Activated CD8-positive, alpha-beta T cell treated with anti-CD3 and anti-CD28 coated beads, Interleukin-2, amount 10 ng/mL, durations not matched to agents 7 days and 5 days (primary cell): ENCODE measurements at regions not wholly inside any gene's neighbourhood (a gene's known extent, or its start where the extent isn't known, plus 50 kb on each side); places are given as distances from the start of the nearest gene placed in this dataset.

Source experiments
- ATAC-seq: fragments of 150-1000 bp; cut with Tn5 transposase; one replicate; pipeline ENCODE4 v1.10.0; 2021; ENCODE audit warnings: moderate library complexity
- CTCF ChIA-PET: fragments of 350-600 bp; sonication (Branson Sonifier 250); formaldehyde crosslinking; loops from one replicate; lab custom pipeline; 2021; ENCODE audit warnings: antibody characterized with exemption; lab: Charles Lee
- POLR2A ChIA-PET: fragments of 350-600 bp; sonication (Branson Sonifier 250); formaldehyde crosslinking; loops from one replicate; lab custom pipeline; 2021; ENCODE audit warnings: antibody characterized with exemption; lab: Charles Lee
- DNase-seq: peaks from one replicate; pipeline ENCODE4 v3.0.0-alpha.2; 2020
- H3K27ac Mint-ChIP-seq: one replicate; pipeline ENCODE4 v1.8.0; 2021; ENCODE audit warnings: mild to moderate bottlenecking, mixed read lengths
- H3K27me3 Mint-ChIP-seq: one replicate; pipeline ENCODE4 v1.8.0; 2021; ENCODE audit warnings: low read depth, mixed read lengths
- H3K36me3 Mint-ChIP-seq: one replicate; pipeline ENCODE4 v1.8.0; 2021; ENCODE audit warnings: low read depth, mixed read lengths
- H3K4me1 Mint-ChIP-seq: one replicate; pipeline ENCODE4 v1.8.0; 2021; ENCODE audit warnings: low read depth, mixed read lengths
- H3K4me3 Mint-ChIP-seq: one replicate; pipeline ENCODE4 v1.8.0; 2021; ENCODE audit warnings: mild to moderate bottlenecking, mixed read lengths
- H3K9me3 Mint-ChIP-seq: one replicate; pipeline ENCODE4 v1.8.0; 2022; ENCODE audit warnings: mixed read lengths; ENCODE audit not compliant: insufficient read depth

DNA sequence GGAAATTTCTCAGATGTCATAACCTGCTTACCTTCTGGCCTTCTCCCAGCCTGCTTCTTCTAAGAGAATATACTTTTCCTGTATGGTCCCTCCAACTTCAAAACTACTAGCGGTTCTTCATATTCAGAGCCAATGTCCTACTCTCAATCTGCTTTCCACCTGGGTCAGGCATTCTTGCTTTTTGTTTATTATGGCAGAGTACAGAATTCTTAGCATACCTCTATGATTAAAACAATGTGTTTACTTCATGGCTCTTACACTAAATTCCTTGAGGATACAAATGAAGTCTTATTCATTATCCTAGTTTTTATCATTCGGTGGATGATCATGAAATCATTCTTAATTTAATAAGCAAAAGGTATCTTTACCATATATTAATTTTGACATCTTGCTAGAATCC lies 484.2 kb upstream of the SLITRK1 start:
- no peaks in the 10 kb centered on the region for H3K4me1 Mint-ChIP-seq
- DNase-seq (no peak), ATAC-seq (no peak)
- H3K27me3 Mint-ChIP-seq, result no peaks in the 10 kb centered on the region
- ChIA-PET CTCF (no interaction called here), POLR2A (no interaction called here)
- no peak overlapping the region for H3K27ac Mint-ChIP-seq
- H3K9me3 Mint-ChIP-seq, result no peaks in the 10 kb centered on the region
- H3K4me3 Mint-ChIP-seq, result no peak overlapping the region
- H3K36me3 Mint-ChIP-seq, result no peaks in the 10 kb centered on the region

DNA sequence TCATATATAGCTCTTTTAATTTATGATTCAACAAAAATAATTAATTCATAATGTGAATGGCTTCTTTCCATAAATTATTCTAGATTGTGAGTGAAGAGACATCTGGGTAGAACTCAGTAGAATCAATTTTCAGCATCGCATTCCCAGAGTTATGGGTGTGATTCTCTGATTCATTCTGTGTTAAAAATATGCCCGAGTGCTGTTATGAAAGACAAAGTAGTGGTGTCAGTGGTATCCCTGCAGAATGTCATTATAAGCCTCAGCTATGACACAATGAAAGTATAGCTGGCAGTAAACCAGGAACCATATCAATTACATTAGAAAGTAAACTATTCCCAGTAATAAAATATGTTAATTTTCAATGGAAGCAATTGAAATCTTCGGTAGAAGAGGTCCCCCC lies 480.5 kb upstream of the SLITRK1 start:
- Mint-ChIP-seq H3K4me1 (no peaks in the 10 kb centered on the region), H3K9me3 (no peaks in the 10 kb centered on the region), H3K27ac (no peak overlapping the region), H3K27me3 (no peaks in the 10 kb centered on the region), H3K36me3 (no peaks in the 10 kb centered on the region), H3K4me3 (no peak overlapping the region)
- no peak for ATAC-seq
- no peak for DNase-seq
- CTCF ChIA-PET, result no interaction called here
- POLR2A ChIA-PET, result no interaction called here

GRCh38 chr13:84360822-84361221 lies 478.5 kb upstream of the SLITRK1 start:
- DNase-seq (no peak), ATAC-seq (no peak)
- Mint-ChIP-seq H3K27me3 (no peaks in the 10 kb centered on the region), H3K36me3 (no peaks in the 10 kb centered on the region), H3K27ac (no peak overlapping the region), H3K4me1 (no peaks in the 10 kb centered on the region), H3K4me3 (no peak overlapping the region), H3K9me3 (no peaks in the 10 kb centered on the region)
- POLR2A ChIA-PET, result no interaction called here
- CTCF ChIA-PET, result no interaction called here

DNA sequence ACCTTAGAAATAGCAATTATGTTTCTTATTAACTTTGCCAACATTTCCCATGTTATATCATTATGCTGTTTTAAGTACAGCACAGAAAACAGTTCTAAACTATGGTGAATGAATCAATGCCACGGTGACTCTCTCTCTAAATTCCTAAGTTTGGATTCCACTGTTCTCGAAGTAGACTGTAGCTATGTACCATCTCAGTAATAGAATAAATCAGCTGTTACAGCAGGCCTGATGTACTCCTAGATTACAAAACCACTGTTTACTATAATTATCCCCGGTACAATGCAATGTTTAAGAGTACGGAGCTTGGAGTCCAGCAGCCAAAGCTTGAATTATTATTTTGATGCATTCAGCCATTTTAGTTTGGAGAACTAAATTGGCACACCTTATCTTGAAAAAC lies 476.3 kb upstream of the SLITRK1 start:
- no peaks in the 10 kb centered on the region for H3K36me3 Mint-ChIP-seq
- H3K4me3 Mint-ChIP-seq, result no peak overlapping the region
- ATAC-seq (no peak), DNase-seq (no peak)
- no peaks in the 10 kb centered on the region for H3K27me3 Mint-ChIP-seq
- POLR2A ChIA-PET, result no interaction called here
- no peaks in the 10 kb centered on the region for H3K4me1 Mint-ChIP-seq
- CTCF ChIA-PET, result no interaction called here
- no peaks in the 10 kb centered on the region for H3K9me3 Mint-ChIP-seq
- H3K27ac Mint-ChIP-seq, result no peak overlapping the region

GRCh38 chr13:84352946-84353345 lies 470.7 kb upstream of the SLITRK1 start:
- DNase-seq, result no peak
- H3K4me1 Mint-ChIP-seq, result no peaks in the 10 kb centered on the region
- POLR2A ChIA-PET, result no interaction called here
- no peak overlapping the region for H3K27ac Mint-ChIP-seq
- CTCF ChIA-PET, result no interaction called here
- ATAC-seq, result no peak
- H3K9me3 Mint-ChIP-seq, result no peaks in the 10 kb centered on the region
- H3K36me3 Mint-ChIP-seq, result no peaks in the 10 kb centered on the region
- H3K4me3 Mint-ChIP-seq, result no peak overlapping the region
- no peaks in the 10 kb centered on the region for H3K27me3 Mint-ChIP-seq

DNA sequence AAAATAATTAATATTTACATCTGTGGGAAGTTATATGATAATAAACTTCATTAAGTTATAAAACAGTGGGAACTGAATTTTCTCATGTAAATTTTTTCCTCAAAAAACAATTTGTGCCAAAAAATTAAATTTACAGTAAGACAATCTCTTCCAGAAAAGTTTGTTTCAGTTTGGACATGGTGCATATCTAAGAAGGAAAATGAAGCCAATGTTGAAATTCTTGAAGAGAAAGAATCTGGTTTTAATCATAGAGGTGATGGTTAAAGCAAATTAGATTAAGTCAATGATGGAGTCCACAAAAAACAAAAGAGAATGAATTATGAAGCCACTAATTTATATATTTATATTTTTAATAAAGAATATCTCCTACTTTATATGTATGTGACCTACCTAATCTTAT lies 457.2 kb upstream of the SLITRK1 start:
- DNase-seq (no peak), ATAC-seq (no peak)
- Mint-ChIP-seq H3K4me3 (no peak overlapping the region), H3K27me3 (no peaks in the 10 kb centered on the region), H3K9me3 (no peaks in the 10 kb centered on the region), H3K36me3 (no peaks in the 10 kb centered on the region), H3K4me1 (no peaks in the 10 kb centered on the region), H3K27ac (no peak overlapping the region)
- ChIA-PET CTCF (no interaction called here), POLR2A (no interaction called here)

- Mint-ChIP-seq H3K4me3 (no peak overlapping the region), H3K36me3 (no peaks in the 10 kb centered on the region), H3K9me3 (no peaks in the 10 kb centered on the region), H3K27me3 (no peaks in the 10 kb centered on the region), H3K4me1 (no peaks in the 10 kb centered on the region), H3K27ac (no peak overlapping the region)
- POLR2A ChIA-PET, result no interaction called here
- CTCF ChIA-PET, result no interaction called here
- ATAC-seq, result no peak
- DNase-seq, result no peak
These were observed 450.1 kb upstream of the SLITRK1 start for GRCh38 chr13:84332346-84332745.

- Mint-ChIP-seq H3K36me3 (no peaks in the 10 kb centered on the region), H3K9me3 (no peaks in the 10 kb centered on the region), H3K4me3 (no peak overlapping the region), H3K4me1 (no peaks in the 10 kb centered on the region), H3K27me3 (no peaks in the 10 kb centered on the region), H3K27ac (no peak overlapping the region)
- DNase-seq, result no peak
- POLR2A ChIA-PET, result no interaction called here
- ATAC-seq, result no peak
- CTCF ChIA-PET, result no interaction called here
These were observed 433.3 kb upstream of the SLITRK1 start for GRCh38 chr13:84315527-84315926.

- no peak overlapping the region for H3K27ac Mint-ChIP-seq
- CTCF ChIA-PET, result no interaction called here
- no peaks in the 10 kb centered on the region for H3K9me3 Mint-ChIP-seq
- no peak overlapping the region for H3K4me3 Mint-ChIP-seq
- no peaks in the 10 kb centered on the region for H3K4me1 Mint-ChIP-seq
- DNase-seq (no peak), ATAC-seq (no peak)
- H3K27me3 Mint-ChIP-seq, result no peaks in the 10 kb centered on the region
- POLR2A ChIA-PET, result no interaction called here
- no peaks in the 10 kb centered on the region for H3K36me3 Mint-ChIP-seq
These were observed 420.8 kb upstream of the SLITRK1 start for GRCh38 chr13:84303035-84303434.

DNA sequence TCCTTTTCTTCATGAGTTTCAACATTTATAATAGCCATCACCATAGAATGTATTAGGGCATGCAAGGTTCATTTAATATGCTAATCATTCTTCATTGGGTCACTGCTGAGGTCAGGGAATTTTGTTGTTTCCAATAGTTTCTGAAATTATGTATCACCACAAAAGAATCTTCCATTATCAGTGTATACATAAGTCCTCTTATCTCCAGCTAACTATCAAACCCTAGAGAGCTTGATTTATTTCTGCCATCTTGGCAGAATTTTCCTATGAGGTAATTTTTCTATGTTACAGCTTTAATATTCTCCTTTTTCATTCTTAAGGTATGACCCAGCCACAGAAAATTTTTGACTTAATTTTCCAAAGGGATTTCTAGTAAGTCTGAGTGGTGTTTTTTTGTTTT lies 415.0 kb upstream of the SLITRK1 start:
- no peak for ATAC-seq
- POLR2A ChIA-PET, result no interaction called here
- no peaks in the 10 kb centered on the region for H3K36me3 Mint-ChIP-seq
- no peaks in the 10 kb centered on the region for H3K9me3 Mint-ChIP-seq
- H3K4me3 Mint-ChIP-seq, result no peak overlapping the region
- no peaks in the 10 kb centered on the region for H3K27me3 Mint-ChIP-seq
- CTCF ChIA-PET, result no interaction called here
- H3K4me1 Mint-ChIP-seq, result no peaks in the 10 kb centered on the region
- no peak overlapping the region for H3K27ac Mint-ChIP-seq
- no peak for DNase-seq

DNA sequence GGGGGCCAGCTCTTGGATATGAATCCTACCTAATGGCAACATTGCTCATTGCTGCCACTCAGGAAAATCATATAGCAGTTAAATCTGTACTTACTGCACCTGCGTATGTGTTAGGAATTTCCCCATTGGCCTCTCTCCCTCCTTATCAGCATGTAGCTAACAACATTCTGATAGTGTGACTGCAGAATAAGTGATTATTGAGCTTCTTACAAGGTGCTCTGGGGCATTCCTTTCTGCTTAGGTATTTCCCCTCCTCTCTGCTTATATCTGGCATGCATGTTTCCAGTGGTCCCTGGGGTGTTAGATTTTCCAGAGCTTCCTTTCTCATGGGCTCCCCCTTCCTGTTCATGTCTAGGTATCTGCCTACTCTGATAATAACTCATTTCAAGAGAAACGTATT lies 414.1 kb upstream of the SLITRK1 start:
- H3K4me1 Mint-ChIP-seq, result no peaks in the 10 kb centered on the region
- H3K27me3 Mint-ChIP-seq, result no peaks in the 10 kb centered on the region
- DNase-seq (no peak), ATAC-seq (no peak)
- no peak overlapping the region for H3K27ac Mint-ChIP-seq
- no peaks in the 10 kb centered on the region for H3K36me3 Mint-ChIP-seq
- POLR2A ChIA-PET, result no interaction called here
- CTCF ChIA-PET, result no interaction called here
- no peaks in the 10 kb centered on the region for H3K9me3 Mint-ChIP-seq
- H3K4me3 Mint-ChIP-seq, result no peak overlapping the region

DNA sequence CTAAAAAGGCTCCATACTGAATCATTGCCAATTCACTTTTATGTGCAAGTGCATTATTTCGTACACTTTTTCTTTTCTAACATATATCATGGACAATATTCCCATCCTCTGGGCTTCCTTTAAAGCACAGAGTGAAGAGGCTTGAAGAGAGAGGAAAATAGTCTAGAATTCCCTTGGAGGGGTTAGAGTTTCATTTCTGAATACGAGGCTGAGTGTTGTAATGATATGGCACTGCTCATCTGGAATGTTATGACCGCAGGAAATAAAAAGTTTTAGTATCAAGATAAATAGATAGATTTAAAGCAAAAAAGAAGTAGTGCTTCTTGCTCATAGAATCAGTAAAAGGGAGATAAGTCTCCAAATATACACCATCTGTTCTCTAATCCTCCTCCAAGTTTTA lies 412.3 kb upstream of the SLITRK1 start:
- Mint-ChIP-seq H3K4me3 (no peak overlapping the region), H3K27ac (no peak overlapping the region), H3K4me1 (no peaks in the 10 kb centered on the region), H3K27me3 (no peaks in the 10 kb centered on the region), H3K9me3 (no peaks in the 10 kb centered on the region), H3K36me3 (no peaks in the 10 kb centered on the region)
- no peak for ATAC-seq
- no peak for DNase-seq
- POLR2A ChIA-PET, result no interaction called here
- CTCF ChIA-PET, result no interaction called here

DNA sequence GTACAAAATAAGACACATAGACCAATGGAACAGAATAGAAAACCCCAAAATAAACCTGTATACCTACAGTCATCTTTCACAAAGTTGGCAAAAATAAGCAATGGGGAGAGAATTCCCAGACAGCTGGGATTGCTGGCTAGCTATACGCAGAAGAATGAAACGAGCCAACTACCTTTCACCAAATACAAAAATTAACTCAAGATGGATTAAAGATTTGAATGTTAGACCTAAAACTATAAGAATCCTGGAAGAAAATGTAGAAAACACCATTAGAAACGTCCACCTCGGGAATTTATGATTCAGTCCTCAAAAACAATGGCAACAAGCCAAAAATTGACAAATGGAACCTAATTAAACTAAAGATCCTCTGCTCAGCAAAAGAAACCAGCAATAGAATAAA lies 408.1 kb upstream of the SLITRK1 start:
- POLR2A ChIA-PET, result no interaction called here
- Mint-ChIP-seq H3K4me1 (no peaks in the 10 kb centered on the region), H3K36me3 (no peaks in the 10 kb centered on the region), H3K9me3 (no peaks in the 10 kb centered on the region), H3K27me3 (no peaks in the 10 kb centered on the region), H3K4me3 (no peak overlapping the region), H3K27ac (no peak overlapping the region)
- CTCF ChIA-PET, result no interaction called here
- no peak for DNase-seq
- ATAC-seq, result no peak
